OCI-LY1 (cell line): ENCODE measurements at regions not wholly inside any gene's neighbourhood (a gene's known extent, or its start where the extent isn't known, plus 50 kb on each side); places are given as distances from the start of the nearest gene placed in this dataset.

Experiments used
- CTCF ChIP-seq: fragments of 200-600 bp; sonication (generic), shearing (Covaris generic); IDR thresholded peaks from 2 replicates; pipeline ENCODE4 v1.5.1; 2017; ENCODE audit warnings: mild to moderate bottlenecking, antibody characterized with exemption, low read length, moderate library complexity, mixed read lengths
- EZH2 ChIP-seq: fragments of 200-600 bp; sonication (generic), shearing (Covaris generic); IDR thresholded peaks from 2 replicates; pipeline ENCODE4 v1.8.0; 2017; ENCODE audit warnings: borderline replicate concordance, mixed run types, mild to moderate bottlenecking, antibody characterized with exemption, low read length, moderate library complexity, mixed read lengths

- TF ChIP-seq CTCF (no peak), EZH2 (no peak)
Measured at GRCh38 chr5:73352243-73352642, 96.3 kb downstream of the FOXD1 start.
